ENCODE measurements at regions not wholly inside any gene's neighbourhood (a gene's known extent, or its start where the extent isn't known, plus 50 kb on each side); places are given as distances from the start of the nearest gene placed in this dataset.

DNA sequence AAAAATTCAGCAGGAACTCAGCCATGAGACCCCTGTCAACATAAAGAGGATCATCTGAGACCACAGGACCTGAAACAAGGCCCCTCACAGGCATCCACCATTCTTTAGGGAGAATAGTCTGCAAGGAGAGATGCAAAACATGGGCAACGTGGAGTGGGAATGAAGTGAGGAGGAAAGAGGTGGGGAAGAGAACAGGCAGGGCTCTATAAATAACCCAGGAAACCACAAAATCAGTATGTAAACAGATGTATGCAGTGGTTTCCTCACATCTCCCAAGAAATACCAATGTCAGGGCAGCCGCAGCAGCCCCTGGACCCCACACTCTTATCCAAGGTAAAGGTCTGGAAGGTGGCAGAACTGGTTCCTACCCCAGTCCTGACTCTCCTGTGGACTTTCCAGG is 168.5 kb downstream of the EN1 start:
- no peak for DNase-seq (ENCODE audit: low read depth, low spot score)
- in situ Hi-C loops (cut with HindIII; ENCODE audit: low pct_unique_long_range_greater_than_20kb, low sequenced_read_pairs): no loop called here

DNA sequence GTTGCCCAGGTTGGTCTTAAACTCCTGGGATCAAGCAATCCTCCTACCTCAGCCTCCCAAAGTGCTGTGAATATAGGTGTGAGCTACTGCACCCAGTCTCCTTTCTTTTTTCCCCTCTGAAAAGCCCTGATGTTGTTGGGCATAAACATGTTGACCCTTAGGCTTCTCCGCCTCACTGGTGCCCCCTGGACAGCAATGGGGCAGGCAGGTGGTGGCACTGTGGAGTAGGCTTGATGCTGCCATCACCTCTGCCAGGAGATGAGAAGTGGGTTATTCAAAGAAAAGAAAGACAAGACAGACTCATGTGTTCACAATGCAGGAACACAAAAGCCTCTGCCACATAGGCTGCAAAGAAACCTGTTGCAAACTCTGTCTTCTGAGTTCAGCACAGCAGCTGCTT is 169.9 kb downstream of the EN1 start:
- in situ Hi-C loops (cut with HindIII; ENCODE audit: low pct_unique_long_range_greater_than_20kb, low sequenced_read_pairs): no loop called here
- no peak for DNase-seq (ENCODE audit: low read depth, low spot score)

DNA sequence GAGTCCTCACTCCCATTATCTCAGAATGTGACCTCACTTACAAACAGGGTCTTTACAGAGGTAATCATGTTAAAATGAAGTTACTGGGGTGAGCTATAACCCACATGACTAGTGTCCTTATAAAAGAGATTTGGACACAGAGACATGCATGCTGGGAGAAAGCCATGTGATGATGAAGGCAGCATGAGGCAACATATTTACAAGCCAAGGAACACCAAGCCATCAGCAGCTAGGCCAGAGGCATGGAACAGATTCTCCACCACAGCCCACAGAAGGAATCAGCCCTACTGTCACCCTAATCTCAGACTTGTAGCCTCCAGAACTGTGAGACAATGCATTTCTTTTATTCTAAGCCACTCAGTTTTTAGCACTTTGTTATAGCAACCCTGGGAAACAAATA is 171.9 kb downstream of the EN1 start:
- in situ Hi-C loops (cut with HindIII; ENCODE audit: low pct_unique_long_range_greater_than_20kb, low sequenced_read_pairs): no loop called here
- DNase-seq (ENCODE audit: low read depth, low spot score): no peak

DNA sequence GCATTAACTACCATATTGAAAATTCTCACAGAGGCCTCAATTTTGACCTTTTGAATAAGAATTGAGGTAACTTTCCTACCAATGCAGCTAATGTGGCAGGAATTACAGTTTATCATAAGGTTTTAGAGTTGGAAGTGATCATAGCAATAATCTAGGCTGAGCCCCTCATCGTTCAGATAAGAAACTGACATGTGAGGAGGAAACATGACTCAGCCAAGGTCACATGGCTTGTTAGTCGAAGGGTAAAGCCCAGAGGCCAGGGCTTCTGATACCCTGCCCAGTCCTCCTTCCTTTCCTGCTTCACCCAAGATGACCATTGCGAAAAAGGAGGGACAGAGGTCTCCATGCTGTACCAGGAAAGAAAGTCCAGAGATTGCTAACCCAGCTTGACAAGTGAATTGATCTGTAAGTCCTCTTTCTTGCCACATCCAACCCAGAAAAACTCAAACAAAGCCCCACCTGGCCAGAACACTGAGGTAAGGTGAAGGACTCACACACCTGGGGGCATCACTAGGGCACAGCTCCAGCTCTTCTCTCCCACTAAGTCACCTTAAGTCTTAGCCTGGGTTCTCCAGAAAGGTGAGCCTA is 174.8 kb downstream of the EN1 start:
- in situ Hi-C loops (cut with HindIII; ENCODE audit: low pct_unique_long_range_greater_than_20kb, low sequenced_read_pairs): no loop called here
- DNase-seq (ENCODE audit: low read depth, low spot score): peak; percentile 17

DNA sequence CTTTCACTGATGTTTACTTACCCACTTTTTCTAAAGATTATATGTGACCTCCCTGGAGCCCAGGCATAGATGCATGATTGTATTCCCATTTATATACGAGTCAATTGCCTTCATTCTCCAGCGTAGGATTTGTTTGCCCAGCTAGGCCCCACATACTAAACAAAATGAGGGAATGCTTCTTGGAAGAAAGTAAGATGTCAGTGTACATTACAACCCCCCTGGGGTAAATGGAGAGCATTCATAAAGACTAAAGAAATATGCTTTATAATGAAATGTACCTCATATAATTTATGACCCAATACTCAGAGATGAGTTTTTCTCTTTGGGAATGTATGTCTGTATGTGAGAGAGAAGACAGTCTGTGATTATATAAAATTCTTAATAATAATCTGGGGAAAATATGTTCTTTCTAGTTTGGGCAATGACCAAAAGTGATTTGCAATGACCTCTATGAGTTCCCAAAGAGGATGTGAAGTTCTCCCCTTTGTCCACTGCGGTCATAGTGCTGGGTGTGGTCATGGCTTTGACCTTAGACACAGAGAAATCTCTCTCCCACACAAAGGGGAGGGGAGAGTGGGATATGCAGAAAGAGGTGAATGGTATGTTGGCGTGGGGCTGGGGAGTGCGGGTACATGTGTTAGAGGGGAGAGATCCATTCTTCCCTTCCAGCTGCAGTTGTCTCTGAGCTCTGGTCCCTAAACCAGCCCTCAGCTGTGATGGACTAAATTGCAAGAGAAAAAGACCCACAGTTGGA is 175.6 kb downstream of the EN1 start:
- in situ Hi-C loops (cut with HindIII; ENCODE audit: low pct_unique_long_range_greater_than_20kb, low sequenced_read_pairs): no loop called here
- no peak for DNase-seq (ENCODE audit: low read depth, low spot score)

DNA sequence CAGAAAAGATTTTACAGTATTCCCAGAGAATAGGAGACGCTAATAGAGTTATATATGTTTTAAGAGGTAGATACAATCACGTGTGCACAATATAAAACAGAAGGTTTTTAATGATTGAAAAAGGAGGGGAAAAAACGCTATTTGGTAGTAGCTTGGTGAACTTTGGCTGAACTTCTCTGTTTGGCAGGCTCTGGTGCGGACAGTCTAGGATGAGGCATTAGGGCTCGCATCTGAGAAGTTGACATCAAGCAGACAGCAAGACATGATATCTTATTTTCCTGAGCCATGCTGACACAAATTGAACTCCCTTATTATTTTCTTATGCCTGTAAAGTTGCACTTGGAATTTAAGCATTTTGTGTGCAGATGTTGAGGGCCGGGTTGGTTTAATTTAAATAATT is 176.6 kb downstream of the EN1 start:
- in situ Hi-C loops (cut with HindIII; ENCODE audit: low pct_unique_long_range_greater_than_20kb, low sequenced_read_pairs): no loop called here
- DNase-seq (ENCODE audit: low read depth, low spot score): no peak

DNA sequence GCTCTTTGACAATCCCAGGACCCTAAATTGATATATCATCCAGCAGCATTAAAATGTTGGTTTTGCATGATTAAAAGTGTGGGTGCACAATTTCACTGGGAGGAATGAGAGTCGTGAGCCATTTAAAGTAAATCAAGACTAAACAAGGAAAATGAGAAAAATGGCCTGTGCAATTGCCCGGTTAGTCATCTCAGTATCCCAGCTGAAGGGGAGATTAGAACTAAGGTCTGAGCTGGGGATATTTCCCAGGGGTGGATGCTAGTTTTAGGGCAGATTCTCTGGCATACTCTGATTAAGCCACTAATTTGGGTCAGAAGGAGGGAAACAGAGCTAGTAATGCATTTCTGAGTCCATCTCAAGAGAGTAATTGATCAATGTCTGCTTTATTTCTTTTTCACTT is 177.2 kb downstream of the EN1 start:
- in situ Hi-C loops (cut with HindIII; ENCODE audit: low pct_unique_long_range_greater_than_20kb, low sequenced_read_pairs): no loop called here
- DNase-seq (ENCODE audit: low read depth, low spot score): no peak

DNA sequence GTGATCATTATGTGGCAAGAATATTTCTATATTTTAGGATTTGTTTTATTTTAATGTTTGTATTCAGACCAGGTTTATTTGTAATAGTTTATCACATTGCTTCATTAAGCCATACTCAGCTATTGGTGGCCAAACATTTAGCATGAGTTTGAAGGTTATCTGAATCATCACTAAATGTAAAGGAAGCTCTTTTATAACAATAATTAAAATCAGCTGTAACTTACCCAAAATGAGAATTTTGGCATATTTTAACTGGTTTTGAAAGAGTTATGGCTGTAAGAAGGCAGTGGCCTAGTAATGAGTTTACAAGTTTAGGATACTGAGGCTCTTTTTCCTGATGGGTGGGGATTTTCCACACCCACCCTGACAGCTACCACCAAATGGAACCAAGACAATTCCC is 177.8 kb downstream of the EN1 start:
- in situ Hi-C loops (cut with HindIII; ENCODE audit: low pct_unique_long_range_greater_than_20kb, low sequenced_read_pairs): no loop called here
- DNase-seq (ENCODE audit: low read depth, low spot score): no peak

DNA sequence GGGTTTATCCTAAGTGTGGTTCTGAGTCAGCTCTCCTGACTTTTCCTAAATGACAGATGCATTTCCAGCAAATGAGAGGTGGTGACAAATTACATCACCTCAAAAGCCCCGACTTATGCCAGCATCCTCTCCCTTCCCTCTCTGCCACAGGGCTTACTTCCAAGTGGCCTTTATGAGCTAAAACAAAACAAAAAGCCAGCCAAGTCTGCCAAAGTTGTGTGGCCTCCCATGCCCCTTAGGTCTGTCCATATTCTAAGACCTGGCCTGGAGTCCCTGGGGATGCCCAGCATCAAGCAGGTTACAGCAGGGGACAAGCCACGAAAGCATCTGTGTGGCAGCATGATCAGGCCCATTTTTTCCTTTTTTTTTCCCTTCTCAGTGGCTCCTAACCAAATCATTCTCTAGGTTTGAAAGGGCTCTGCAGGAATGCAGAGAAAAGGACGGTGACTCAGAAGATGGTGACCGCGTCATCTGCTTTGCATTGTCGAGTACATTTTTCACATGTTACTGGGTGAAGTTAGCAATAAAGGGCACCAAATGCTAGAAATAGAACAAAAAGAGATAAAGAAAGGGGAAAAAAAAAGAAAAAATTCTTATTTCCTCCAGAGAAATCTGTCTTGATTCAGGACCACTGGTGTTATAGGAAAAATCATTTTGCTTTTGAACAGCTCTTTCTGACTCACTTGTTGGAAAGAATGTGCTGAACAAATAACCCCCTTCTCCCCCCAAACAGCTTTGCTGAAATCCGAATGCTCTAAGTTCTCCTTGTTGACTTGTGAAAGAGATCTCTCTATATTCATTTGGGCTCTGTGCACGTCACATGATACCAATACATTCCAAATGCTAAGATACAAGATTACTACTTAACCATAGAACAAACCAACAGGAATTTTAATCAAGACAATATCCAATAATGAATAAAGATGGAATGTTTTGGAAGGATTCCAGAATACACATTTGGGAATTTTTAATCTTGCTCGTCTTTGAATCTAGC is 178.7 kb downstream of the EN1 start:
- DNase-seq (ENCODE audit: low read depth, low spot score): peak; percentile 61
- in situ Hi-C loops (cut with HindIII; ENCODE audit: low pct_unique_long_range_greater_than_20kb, low sequenced_read_pairs): no loop called here

DNA sequence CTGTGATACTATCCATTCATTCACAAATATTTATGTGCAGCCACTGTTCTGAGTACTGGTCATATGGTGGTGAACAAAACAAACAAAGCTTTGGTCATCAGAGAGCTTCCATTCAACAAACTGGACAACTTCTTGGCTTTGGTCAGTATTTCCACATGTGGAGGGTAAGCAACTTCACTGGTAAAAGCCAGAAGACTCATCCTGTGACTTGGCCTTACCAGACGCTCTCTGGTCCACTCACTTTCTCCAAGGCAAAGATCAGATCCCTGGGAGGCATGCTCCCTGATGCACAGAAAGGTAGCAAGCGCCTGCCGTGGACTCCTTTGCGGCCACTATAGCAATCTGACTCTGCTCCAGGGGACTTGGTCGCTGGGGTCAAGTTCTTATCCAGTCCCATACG is 179.5 kb downstream of the EN1 start:
- no peak for DNase-seq (ENCODE audit: low read depth, low spot score)
- in situ Hi-C loops (cut with HindIII; ENCODE audit: low pct_unique_long_range_greater_than_20kb, low sequenced_read_pairs): no loop called here

DNA sequence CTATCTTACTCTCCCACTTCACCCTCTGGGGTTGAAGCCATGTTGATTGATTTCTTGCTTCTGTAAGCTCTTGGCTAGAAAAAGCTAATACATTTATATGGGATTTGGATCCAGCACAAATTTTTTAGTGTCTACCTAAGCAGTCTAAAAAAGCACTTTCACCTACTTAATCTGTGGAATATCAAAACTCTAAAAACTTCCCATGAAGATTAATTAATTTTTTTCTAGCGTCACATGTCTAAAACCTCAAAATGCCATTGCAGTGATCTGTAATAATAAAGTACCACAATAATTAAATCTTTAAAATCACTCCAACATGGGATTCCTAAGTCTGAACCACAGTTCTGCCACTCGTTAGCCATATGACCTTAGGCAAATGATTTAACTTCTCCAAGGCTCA is 180.1 kb downstream of the EN1 start:
- no peak for DNase-seq (ENCODE audit: low read depth, low spot score)
- in situ Hi-C loops (cut with HindIII; ENCODE audit: low pct_unique_long_range_greater_than_20kb, low sequenced_read_pairs): no loop called here

DNA sequence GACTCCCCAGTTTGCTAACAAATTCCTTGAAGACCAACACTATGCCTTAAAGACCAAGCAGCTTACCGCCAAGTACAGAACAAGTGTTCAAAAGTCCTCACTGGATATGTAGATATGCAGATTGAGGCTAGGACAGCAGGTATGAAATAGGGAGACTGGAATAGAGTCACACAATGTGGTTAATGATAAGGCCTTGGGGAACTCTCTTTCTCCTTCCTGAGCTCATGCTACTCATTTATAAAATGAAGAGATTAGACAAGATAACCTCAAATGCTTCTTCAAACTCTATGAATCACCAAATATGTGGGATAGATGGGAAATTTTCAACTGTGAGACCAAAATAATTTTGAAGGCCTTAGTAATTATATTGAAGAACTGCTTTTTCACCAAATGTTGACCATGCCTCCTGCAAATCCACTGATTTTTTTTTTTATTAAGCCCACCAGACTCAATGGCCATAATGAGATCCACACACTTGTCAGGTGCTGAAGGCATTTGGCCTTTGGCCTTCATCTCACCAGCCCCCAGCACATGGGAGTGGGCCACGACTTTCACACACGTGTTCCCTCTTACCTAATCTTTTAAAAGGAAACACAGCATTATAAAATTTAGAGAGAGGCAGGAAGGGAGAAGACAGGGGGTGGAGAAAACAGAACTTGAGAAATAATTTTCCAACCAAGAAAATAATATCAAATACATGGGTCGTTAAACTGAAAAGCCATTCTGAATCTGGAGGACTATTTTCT is 181.5 kb downstream of the EN1 start:
- DNase-seq (ENCODE audit: low read depth, low spot score): no peak
- in situ Hi-C loops (cut with HindIII; ENCODE audit: low pct_unique_long_range_greater_than_20kb, low sequenced_read_pairs): no loop called here

DNA sequence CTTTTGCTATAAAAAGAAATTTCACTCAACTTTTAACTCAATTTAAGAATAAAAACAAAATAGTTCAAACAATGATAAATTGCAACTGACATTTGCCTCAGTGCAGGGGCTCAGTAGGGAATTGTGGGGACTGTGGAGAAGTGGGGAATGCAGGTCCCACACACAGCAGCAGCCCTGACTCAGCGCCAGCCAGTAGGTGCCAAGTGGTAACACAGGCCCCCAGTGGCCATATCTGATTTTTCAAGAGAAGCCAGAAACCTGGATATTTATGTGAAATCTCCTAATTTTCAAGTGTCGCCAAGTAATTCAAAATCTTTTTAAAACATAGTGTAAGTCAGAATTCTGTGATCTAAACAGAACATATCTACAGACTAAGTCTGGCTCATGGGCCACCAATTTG is 186.3 kb downstream of the EN1 start:
- peak; percentile 23 for DNase-seq (ENCODE audit: low read depth, low spot score)
- in situ Hi-C loops (cut with HindIII; ENCODE audit: low pct_unique_long_range_greater_than_20kb, low sequenced_read_pairs): no loop called here

DNA sequence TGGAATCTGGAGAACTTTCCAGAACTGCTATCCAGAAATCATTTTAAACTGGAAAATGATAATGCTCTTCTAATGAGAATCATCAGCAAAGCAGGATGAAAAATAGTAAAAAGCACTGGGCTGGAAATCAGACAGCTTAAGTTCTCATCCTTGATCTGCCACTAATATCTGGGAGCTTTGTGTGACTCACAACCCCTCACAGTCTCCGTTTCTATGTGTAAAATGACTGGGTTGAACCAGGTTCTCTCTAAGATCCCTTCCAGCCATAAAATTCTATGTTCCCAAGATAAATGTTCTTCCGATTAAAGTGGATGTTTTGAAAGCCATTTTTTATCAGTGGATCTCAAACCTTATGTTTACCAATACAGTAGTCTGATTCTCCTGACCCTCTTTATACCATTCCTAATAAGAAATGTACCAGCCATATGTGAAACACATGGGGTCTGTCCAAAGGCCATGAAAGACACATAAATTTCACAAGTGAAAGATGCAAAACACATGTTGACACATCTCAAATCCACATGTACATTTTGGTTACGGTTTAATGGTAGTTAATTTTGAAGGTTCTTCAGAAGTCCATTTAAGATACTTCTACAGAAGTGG is 188.8 kb downstream of the EN1 start:
- in situ Hi-C loops (cut with HindIII; ENCODE audit: low pct_unique_long_range_greater_than_20kb, low sequenced_read_pairs): no loop called here
- no peak for DNase-seq (ENCODE audit: low read depth, low spot score)

DNA sequence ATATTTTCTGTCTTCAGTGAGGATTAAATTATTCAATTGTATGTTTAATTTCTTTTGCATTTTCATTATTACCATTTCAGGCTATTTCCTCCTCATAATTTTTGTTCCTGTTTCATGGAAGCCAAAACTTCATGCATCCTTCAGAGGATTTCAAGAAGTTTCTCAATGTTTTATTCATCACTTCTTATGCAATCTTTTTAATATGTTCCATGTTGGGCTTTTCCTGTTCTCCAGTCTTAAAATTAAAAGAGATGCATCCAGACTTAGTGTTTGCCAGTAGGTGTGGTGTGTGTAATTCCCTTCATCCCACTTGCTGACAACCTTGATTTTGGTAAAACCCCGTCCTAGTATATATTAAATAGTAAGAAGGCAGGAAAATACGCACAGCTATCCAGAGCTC is 190.0 kb downstream of the EN1 start:
- in situ Hi-C loops (cut with HindIII; ENCODE audit: low pct_unique_long_range_greater_than_20kb, low sequenced_read_pairs): no loop called here
- DNase-seq (ENCODE audit: low read depth, low spot score): no peak

DNA sequence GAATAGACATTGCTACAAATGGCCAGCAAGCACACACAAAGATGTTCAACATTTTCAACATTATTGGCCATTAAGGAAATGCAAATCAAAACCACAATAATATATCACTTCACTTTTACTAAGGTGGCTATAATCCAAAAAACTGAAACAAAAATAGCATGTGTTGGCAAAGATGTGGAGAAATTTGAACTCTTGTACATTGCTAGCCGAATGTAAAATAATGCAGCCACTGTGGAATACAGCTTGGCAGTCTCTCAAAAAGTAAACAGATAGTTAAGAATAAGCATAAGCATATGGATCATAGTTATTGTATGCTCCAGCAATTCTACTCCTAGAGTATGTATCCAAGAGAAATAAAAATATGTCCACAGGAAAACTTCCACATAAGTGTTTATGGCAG is 192.5 kb downstream of the EN1 start:
- DNase-seq (ENCODE audit: low read depth, low spot score): no peak
- in situ Hi-C loops (cut with HindIII; ENCODE audit: low pct_unique_long_range_greater_than_20kb, low sequenced_read_pairs): no loop called here

DNA sequence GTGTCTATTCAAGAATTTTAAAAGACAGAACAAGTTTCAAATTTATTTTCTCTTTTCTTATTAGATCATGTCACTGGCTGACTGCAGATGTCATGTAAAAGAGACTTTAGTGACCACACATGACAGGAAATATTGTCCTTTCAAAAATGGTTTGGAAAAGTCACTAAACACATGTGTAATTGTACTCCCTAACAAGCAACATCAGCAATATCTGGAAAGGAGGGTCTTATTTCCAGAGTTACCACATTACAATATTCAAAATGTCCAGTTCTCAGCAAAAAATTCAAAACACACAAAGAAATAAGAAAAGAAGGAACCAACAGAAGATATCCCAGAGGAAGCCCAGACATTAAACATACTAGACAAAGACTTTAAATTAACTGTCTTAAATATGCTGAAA is 197.1 kb downstream of the EN1 start:
- DNase-seq (ENCODE audit: low read depth, low spot score): no peak
- in situ Hi-C loops (cut with HindIII; ENCODE audit: low pct_unique_long_range_greater_than_20kb, low sequenced_read_pairs): no loop called here

DNA sequence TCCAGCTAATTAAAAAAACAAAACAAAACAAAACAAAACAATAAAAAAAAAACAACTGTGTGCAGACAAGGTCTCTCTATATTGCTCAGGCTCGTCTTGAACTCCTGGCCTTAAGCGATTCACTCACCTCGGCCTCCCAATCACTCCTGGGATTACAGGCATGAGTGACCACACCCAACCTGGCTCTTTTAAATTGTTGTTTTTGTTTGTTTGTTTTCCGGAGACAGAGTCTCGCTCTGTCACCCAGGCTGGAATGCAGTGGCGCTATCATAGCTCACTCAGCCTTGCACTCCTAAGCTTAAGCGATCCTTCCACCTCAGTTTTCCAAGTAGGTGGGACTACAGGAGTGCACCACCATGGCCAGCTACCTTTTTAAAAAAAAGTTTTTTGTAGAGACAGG is 201.6 kb downstream of the EN1 start:
- no peak for DNase-seq (ENCODE audit: low read depth, low spot score)
- in situ Hi-C loops (cut with HindIII; ENCODE audit: low pct_unique_long_range_greater_than_20kb, low sequenced_read_pairs): no loop called here

Data from SK-MEL-5 (cell line).